Activated B cell treated with CpG ODN at 0.5 μM for 24 hours (primary cell): ENCODE measurements at regions not wholly inside any gene's neighbourhood (a gene's known extent, or its start where the extent isn't known, plus 50 kb on each side); places are given as distances from the start of the nearest gene placed in this dataset.
"Not testable (repeated sequence)": the region's sequence is repeated elsewhere in the genome, so short reads cannot be mapped to it uniquely, and the experiment has no call there.

Experiments
- ATAC-seq: fragments of 200-7000 bp; cut with Tn5 transposase; one replicate; pipeline ENCODE4 v1.10.0; 2021; ENCODE audit warnings: low read depth, mild to moderate bottlenecking, moderate library complexity
- CTCF ChIA-PET: fragments of 350-600 bp; sonication (Branson Sonifier 250); formaldehyde crosslinking; loops from one replicate; lab custom pipeline; 2021; ENCODE audit warnings: antibody characterized with exemption; lab: Charles Lee
- POLR2A ChIA-PET: fragments of 350-600 bp; sonication (Branson Sonifier 250); formaldehyde crosslinking; loops from one replicate; lab custom pipeline; 2021; ENCODE audit warnings: antibody characterized with exemption; lab: Charles Lee
- DNase-seq: peaks from one replicate; pipeline ENCODE4 v3.0.0; 2022
- H3K27ac Mint-ChIP-seq: one replicate; pipeline ENCODE4 v1.8.0; 2020; ENCODE audit warnings: mixed read lengths
- H3K27me3 Mint-ChIP-seq: one replicate; pipeline ENCODE4 v1.8.0; 2021; ENCODE audit warnings: mixed read lengths
- H3K36me3 Mint-ChIP-seq: one replicate; pipeline ENCODE4 v1.8.0; 2021; ENCODE audit warnings: low read depth, mixed read lengths
- H3K4me1 Mint-ChIP-seq: one replicate; pipeline ENCODE4 v1.8.0; 2021; ENCODE audit warnings: mixed read lengths
- H3K4me3 Mint-ChIP-seq: one replicate; pipeline ENCODE4 v1.8.0; 2020; ENCODE audit warnings: mild to moderate bottlenecking, mixed read lengths
- H3K9me3 Mint-ChIP-seq: one replicate; pipeline ENCODE4 v1.8.0; 2020; ENCODE audit warnings: mixed read lengths
- CTCF ChIP-seq: fragments of 200-600 bp; IDR thresholded peaks from one replicate; pipeline ENCODE4 v1.8.0; 2022; ENCODE audit warnings: antibody characterized with exemption, mild to moderate bottlenecking
- intact Hi-C: fragments of 100-400 bp; cut with micrococcal nuclease; formaldehyde crosslinking; loops from one replicate; pipeline ENCODE4 v1.15.1; 2024

- intact Hi-C loops: no loop called here
- H3K4me3 Mint-ChIP-seq: no peak overlapping the region
- TF ChIP-seq CTCF: no peak
- no peaks in the 10 kb centered on the region for H3K36me3 Mint-ChIP-seq
- no peak for DNase-seq
- no peak for ATAC-seq
- H3K4me1 Mint-ChIP-seq: no peaks in the 10 kb centered on the region
- ChIA-PET CTCF (no interaction called here), POLR2A (no interaction called here)
- H3K27me3 Mint-ChIP-seq: no peaks in the 10 kb centered on the region
- H3K27ac Mint-ChIP-seq: no peak overlapping the region
- H3K9me3 Mint-ChIP-seq: no peaks in the 10 kb centered on the region
These were observed 334.6 kb downstream of the CRPPA start for GRCh38 chr7:16086743-16087142.

GRCh38 chr7:16085780-16086179, 335.6 kb downstream of the CRPPA start:
- H3K27me3 Mint-ChIP-seq, DNase-seq, H3K4me3 Mint-ChIP-seq, ATAC-seq, intact Hi-C loops, H3K4me1 Mint-ChIP-seq, CTCF ChIA-PET, H3K36me3 Mint-ChIP-seq, POLR2A ChIA-PET, H3K27ac Mint-ChIP-seq, H3K9me3 Mint-ChIP-seq: not testable (repeated sequence)

DNA sequence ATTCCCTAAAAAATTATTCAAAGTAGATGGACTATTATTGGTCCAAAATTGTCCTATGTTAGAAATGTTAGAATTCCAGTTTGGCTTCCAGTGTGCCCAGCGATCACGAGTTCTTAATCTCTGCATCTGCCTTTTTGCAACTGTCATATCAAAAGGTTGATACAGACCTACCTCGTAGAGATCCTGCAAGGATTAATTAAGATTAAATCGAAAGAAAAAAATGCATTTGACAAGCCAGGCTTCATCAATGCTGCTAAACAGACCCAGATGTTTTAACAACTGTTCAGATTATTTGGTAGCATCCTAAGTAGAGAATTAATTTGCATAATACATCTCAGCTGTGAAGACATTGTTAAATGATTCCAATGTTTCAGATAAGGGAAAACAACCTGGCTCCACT, 336.5 kb downstream of the CRPPA start:
- intact Hi-C loops: no loop called here
- no peak overlapping the region for H3K4me3 Mint-ChIP-seq
- POLR2A ChIA-PET: no interaction called here

DNA sequence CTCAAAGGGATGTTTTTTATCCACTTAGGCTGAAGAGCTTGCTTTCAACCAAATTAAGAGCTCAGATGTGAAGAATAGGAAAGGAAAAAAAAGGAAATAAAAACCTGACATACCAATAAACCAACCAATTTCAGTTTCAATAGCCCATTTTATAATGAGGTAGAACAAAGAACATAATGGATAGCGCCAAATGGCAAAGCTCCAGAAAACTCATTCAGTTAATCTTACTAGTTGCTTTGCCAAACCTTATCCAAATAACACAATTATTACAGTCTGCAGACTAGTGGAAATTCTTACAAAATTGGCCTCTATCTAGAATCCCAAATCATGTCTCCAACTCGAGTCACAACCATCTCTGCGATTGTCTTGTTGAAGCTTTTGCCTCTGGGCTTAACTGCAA, 337.0 kb downstream of the CRPPA start:
- Mint-ChIP-seq H3K4me3 (no peak overlapping the region), H3K9me3 (no peaks in the 10 kb centered on the region), H3K27me3 (no peaks in the 10 kb centered on the region), H3K27ac (no peak overlapping the region), H3K4me1 (no peaks in the 10 kb centered on the region), H3K36me3 (no peaks in the 10 kb centered on the region)
- intact Hi-C loops: no loop called here
- no peak for DNase-seq
- ChIA-PET CTCF (no interaction called here), POLR2A (no interaction called here)
- ATAC-seq: no peak
- no peak for TF ChIP-seq CTCF

More for the DNA sequence above, 336.5 kb downstream of the CRPPA start:
- no peak for DNase-seq
- Mint-ChIP-seq H3K27me3 (no peaks in the 10 kb centered on the region), H3K36me3 (no peaks in the 10 kb centered on the region), H3K4me1 (no peaks in the 10 kb centered on the region), H3K9me3 (no peaks in the 10 kb centered on the region), H3K27ac (no peak overlapping the region)
- no peak for ATAC-seq
- no peak for TF ChIP-seq CTCF
- CTCF ChIA-PET: no interaction called here

DNA sequence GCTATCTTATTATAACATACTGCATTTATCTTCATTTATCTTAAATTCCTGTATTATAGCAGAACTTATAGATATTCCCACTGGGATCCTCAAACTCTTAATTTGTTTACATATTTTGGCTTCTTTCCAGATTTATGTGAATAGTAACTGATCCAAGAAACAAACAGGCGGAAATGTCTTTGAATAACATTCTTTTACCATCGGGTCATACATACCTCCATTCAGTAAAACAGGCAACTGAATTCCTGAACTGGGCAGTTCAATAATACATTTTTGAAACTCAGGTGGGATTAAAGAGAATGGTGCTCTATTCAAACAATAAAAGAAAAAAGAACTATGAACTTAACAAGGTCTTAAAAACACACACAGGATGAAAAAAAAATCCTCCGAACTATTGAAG, 337.4 kb downstream of the CRPPA start:
- ChIA-PET POLR2A (no interaction called here), CTCF (no interaction called here)
- no peaks in the 10 kb centered on the region for H3K27me3 Mint-ChIP-seq
- ATAC-seq (no peak), DNase-seq (no peak)
- no peak for TF ChIP-seq CTCF
- no peaks in the 10 kb centered on the region for H3K4me1 Mint-ChIP-seq
- H3K4me3 Mint-ChIP-seq: no peak overlapping the region
- intact Hi-C loops: no loop called here
- H3K36me3 Mint-ChIP-seq: no peaks in the 10 kb centered on the region
- no peak overlapping the region for H3K27ac Mint-ChIP-seq
- H3K9me3 Mint-ChIP-seq: no peaks in the 10 kb centered on the region

DNA sequence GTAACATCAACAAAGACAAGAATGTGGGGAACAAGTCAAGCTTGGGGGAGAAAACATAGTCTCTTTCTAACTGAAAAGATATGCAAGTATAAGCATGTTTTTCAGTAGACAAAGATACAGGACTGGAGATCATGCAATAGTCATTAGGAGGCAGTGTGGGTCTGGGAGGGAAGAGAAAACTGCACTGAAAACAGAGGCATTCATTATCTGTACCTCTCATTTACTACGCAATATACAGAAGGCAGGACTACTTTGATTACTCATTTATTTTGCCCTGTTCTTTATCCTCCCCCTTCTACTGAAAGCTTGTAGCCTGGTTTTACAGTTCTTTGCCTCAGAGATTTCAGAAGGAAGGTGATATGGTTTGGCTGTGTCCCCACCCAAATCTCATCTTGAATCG, 341.2 kb downstream of the CRPPA start:
- Mint-ChIP-seq H3K27me3 (no peaks in the 10 kb centered on the region), H3K36me3 (no peaks in the 10 kb centered on the region), H3K27ac (no peak overlapping the region), H3K4me1 (no peaks in the 10 kb centered on the region), H3K4me3 (no peak overlapping the region), H3K9me3 (no peaks in the 10 kb centered on the region)
- TF ChIP-seq CTCF: no peak
- intact Hi-C loops: no loop called here
- DNase-seq (no peak), ATAC-seq (no peak)
- ChIA-PET POLR2A (no interaction called here), CTCF (interaction anchor here (0.6 kb wide), 1 partner anchor 484 kb away, joined by 3 read pairs; no protein-coding TSS in a partner anchor)
